OCI-LY7 (cell line): ENCODE measurements at regions not wholly inside any gene's neighbourhood (a gene's known extent, or its start where the extent isn't known, plus 50 kb on each side); places are given as distances from the start of the nearest gene placed in this dataset.
"Not testable (repeated sequence)": the region's sequence is repeated elsewhere in the genome, so short reads cannot be mapped to it uniquely, and the experiment has no call there.

Experiments
- CTCF ChIP-seq: fragments of 200-600 bp; sonication (generic); conservative IDR thresholded peaks from 2 replicates; pipeline ENCODE4 v1.5.1; 2014; ENCODE audit warnings: mild to moderate bottlenecking, antibody characterized with exemption, low read length, moderate library complexity, mixed read lengths
- EZH2phosphoT487 ChIP-seq: fragments of 200-600 bp; sonication (generic); IDR thresholded peaks from 2 replicates; pipeline ENCODE4 v1.6.1; 2018; ENCODE audit warnings: low read depth, borderline replicate concordance, mild to moderate bottlenecking, mixed run types, antibody characterized with exemption, low read length, moderate library complexity, mixed read lengths

- TF ChIP-seq EZH2phosphoT487, CTCF: not testable (repeated sequence)
Observed at GRCh38 chr1:83476518-83476917, 522.4 kb downstream of the TTLL7 start.
